K562 (cell line): ENCODE measurements at regions not wholly inside any gene's neighbourhood (a gene's known extent, or its start where the extent isn't known, plus 50 kb on each side); places are given as distances from the start of the nearest gene placed in this dataset.

Source experiments
- ATAC-seq: fragments of 200-7000 bp; cut with Tn5 transposase; 3 replicates; pipeline ENCODE4 v1.9.1; 2020; ENCODE audit warnings: moderate library complexity
- BruUV-seq: library from RNA; stranded (reverse); fragments of 400-500 nt; replicated peaks from 2 replicates; lab custom pipeline; 2021; lab: Mats Ljungman, UMichigan
- CTCF ChIA-PET: fragments of 300-600 bp; formaldehyde crosslinking; extraction: SDS; loops from one replicate; lab custom pipeline; 2021; ENCODE audit warnings: low intra/inter-chr PET ratio; lab: Yijun Ruan, JAX
- POLR2A ChIA-PET: fragments of 300-600, 350-650 bp; sonication (Branson Sonifier 250); formaldehyde crosslinking; extraction: SDS; loops from one replicate; lab custom pipeline; 2021; ENCODE audit warnings: antibody characterized with exemption, inconsistent platforms; lab: Yijun Ruan, JAX
- DNase-seq, 4 experiments: peaks; one replicate each; pipeline versions ENCODE4 v3.0.0 to v3.0.0-alpha.2; 2011 to 2018; ENCODE audit warnings: low spot score in 3 of 4, mixed read lengths in 3 of 4; ENCODE audit errors: extremely low read depth in 1 of 4
- FAIRE-seq: peaks from 2 replicates; lab custom pipeline; 2011; peaks lifted over from hg19 to GRCh38; lab: Jason Lieb, UNC
- H2AFZ ChIP-seq: 2 replicates; pipeline ENCODE4 v1.6.0; 2011; ENCODE audit warnings: low read depth, low read length, control low read depth, inconsistent platforms
- H3K27ac ChIP-seq: fragments of 200-600 bp; 3 replicates; pipeline ENCODE4 v1.8.0; 2011; ENCODE audit warnings: low read depth, mild to moderate bottlenecking, control low read depth, inconsistent platforms, low read length, moderate library complexity, mixed read lengths; ENCODE audit errors: extremely low read depth
- H3K27me3 ChIP-seq, 2 experiments: fragments of 300-600 bp in 1 of 2; 2 replicates in 1 of 2; 3 replicates in 1 of 2; pipeline versions ENCODE4 v1.6.0 to v1.8.0; 2011; ENCODE audit warnings: inconsistent platforms in 2 of 2, low read length in 2 of 2, mild to moderate bottlenecking in 1 of 2, mixed read lengths in 1 of 2, moderate library complexity in 1 of 2; ENCODE audit not compliant: control insufficient read depth in 2 of 2, insufficient read depth in 2 of 2
- H3K36me3 ChIP-seq: fragments of 300-600 bp; 3 replicates; pipeline ENCODE4 v1.8.0; 2011; ENCODE audit warnings: mild to moderate bottlenecking, low read length, inconsistent platforms; ENCODE audit not compliant: control insufficient read depth, insufficient read depth
- H3K4me1 ChIP-seq, 2 experiments: fragments of 200-600 bp in 1 of 2; replicated peaks in 1 of 2; 2 replicates in 1 of 2; 3 replicates in 1 of 2; pipeline versions ENCODE4 v1.5.1 to v1.8.0; 2011; ENCODE audit warnings: inconsistent platforms in 2 of 2, low read length in 2 of 2, mild to moderate bottlenecking in 1 of 2, mixed read lengths in 1 of 2, moderate library complexity in 1 of 2; ENCODE audit not compliant: control insufficient read depth in 2 of 2, insufficient read depth in 2 of 2
- H3K4me2 ChIP-seq: 2 replicates; pipeline ENCODE4 v1.6.1; 2011; ENCODE audit warnings: low read length, control low read depth, inconsistent platforms, mixed read lengths; ENCODE audit not compliant: insufficient read depth
- H3K4me3 ChIP-seq: fragments of 200-600 bp; sonication (generic), shearing (Covaris generic); 2 replicates; pipeline ENCODE4 v1.5.1; 2016; ENCODE audit warnings: control low read depth, inconsistent platforms
- H3K79me2 ChIP-seq: fragments of 200-600 bp; 3 replicates; pipeline ENCODE4 v1.8.0; 2011; ENCODE audit warnings: low read length, inconsistent platforms; ENCODE audit not compliant: control insufficient read depth, insufficient read depth
- H3K9ac ChIP-seq, 2 experiments: 2 replicates each; pipeline versions ENCODE4 v1.6.0 to v1.6.1; 2011; ENCODE audit warnings: low read depth in 2 of 2, low read length in 2 of 2, control low read depth in 1 of 2, inconsistent platforms in 1 of 2, mild to moderate bottlenecking in 1 of 2, mixed read lengths in 1 of 2; ENCODE audit not compliant: insufficient read depth in 1 of 2
- H3K9me1 ChIP-seq: one replicate; pipeline ENCODE4 v1.6.0; 2011; ENCODE audit warnings: inconsistent platforms, mild to moderate bottlenecking, low read length, moderate library complexity; ENCODE audit not compliant: control insufficient read depth, insufficient read depth
- H3K9me3 ChIP-seq: replicated peaks from 2 replicates; pipeline ENCODE4 v1.5.1; 2011; ENCODE audit warnings: low read depth, low read length, inconsistent platforms; ENCODE audit not compliant: control insufficient read depth, insufficient read depth
- H4K20me1 ChIP-seq: replicated peaks from 2 replicates; pipeline ENCODE4 v1.6.1; 2011; ENCODE audit warnings: low read length, inconsistent platforms, mixed read lengths; ENCODE audit not compliant: control insufficient read depth, insufficient read depth
- CBFA2T2 ChIP-seq: fragments of 450-650 bp; conservative IDR thresholded peaks from 2 replicates; pipeline ENCODE4 v1.6.1; 2017; ENCODE audit warnings: mild to moderate bottlenecking
- GABPB1 ChIP-seq: sonication (generic); formaldehyde crosslinking; IDR thresholded peaks from 2 replicates; pipeline ENCODE4 v1.8.0; 2022; ENCODE audit warnings: mild to moderate bottlenecking, missing genetic modification reagents
- GTF3C2 ChIP-seq: IDR thresholded peaks from 3 replicates; pipeline ENCODE4 v1.6.1; 2011; ENCODE audit warnings: borderline replicate concordance, mild to moderate bottlenecking, moderate library complexity; ENCODE audit not compliant: insufficient read length; ENCODE audit errors: extremely low read depth
- HMBOX1 ChIP-seq: sonication (generic); IDR thresholded peaks from 2 replicates; pipeline ENCODE4 v1.6.1; 2016
- KAT8 ChIP-seq: fragments of 450-650 bp; IDR thresholded peaks from 2 replicates; pipeline ENCODE4 v1.6.1; 2016; ENCODE audit warnings: low read depth, mild to moderate bottlenecking
- MCM7 ChIP-seq, 2 experiments: fragments of 450-650 bp; IDR thresholded peaks; 2 replicates each; pipeline ENCODE4 v1.6.1; 2016 to 2018
- NFRKB ChIP-seq: fragments of 450-650 bp; IDR thresholded peaks from 2 replicates; pipeline ENCODE4 v1.6.1; 2016; ENCODE audit warnings: low read depth
- POLR2A ChIP-seq: fragments of 450-650 bp; conservative IDR thresholded peaks from 2 replicates; pipeline ENCODE4 v1.6.1; 2016
- SAFB ChIP-seq: fragments of 200-400 bp; formaldehyde crosslinking; IDR thresholded peaks from 2 replicates; pipeline ENCODE4 v1.6.1; 2017; ENCODE audit warnings: low read depth, low read length, borderline replicate concordance
- SMARCC2 ChIP-seq: fragments of 450-650 bp; IDR thresholded peaks from 2 replicates; pipeline ENCODE4 v1.6.1; 2017; ENCODE audit warnings: antibody characterized with exemption, moderate library complexity, mild to moderate bottlenecking, low read depth
- TRIM24 ChIP-seq, 2 experiments: fragments of 450-650 bp; IDR thresholded peaks; 2 replicates each; pipeline ENCODE4 v1.6.1; 2016
- ZNF175 ChIP-seq: fragments of 200-800 bp; sonication (Bioruptor generic); IDR thresholded peaks from 2 replicates; pipeline ENCODE4 v1.6.1; 2016; ENCODE audit warnings: low read depth, mild to moderate bottlenecking, missing genetic modification characterization, missing compliant biosample characterization
- ZNF232 ChIP-seq: sonication (generic); formaldehyde crosslinking; IDR thresholded peaks from 2 replicates; pipeline ENCODE4 v1.8.0; 2022; ENCODE audit warnings: mild to moderate bottlenecking, missing genetic modification reagents
- ZSCAN32 ChIP-seq: fragments of 450-650 bp; formaldehyde crosslinking; IDR thresholded peaks from 2 replicates; pipeline ENCODE4 v1.4.0; 2020; ENCODE audit warnings: mild to moderate bottlenecking, moderate library complexity
- WGBS: fragments of 100-300 bp; shearing (Covaris generic); methylation state at CpG from one replicate; pipeline ENCODE4 v1.1.6; 2016; ENCODE audit warnings: low coverage, mixed read lengths; ENCODE audit not compliant: insufficient coverage; ENCODE audit errors: missing lambda C conversion rate; 5-methylcytosine and 5-hydroxymethylcytosine counted together
- in situ Hi-C: fragments of 300-500 bp; cut with MboI; formaldehyde crosslinking; loops from 4 replicates; pipeline ENCODE4 v1.15.0; 2018; ENCODE audit warnings: inconsistent platforms, mixed read lengths
- intact Hi-C: fragments of 100-400 bp; cut with micrococcal nuclease; formaldehyde crosslinking; loops from 2 replicates; pipeline ENCODE4 v1.14.2; 2022

- no TSS peak for BruUV-seq
- no peak overlapping the region for H3K27ac ChIP-seq
- no peak overlapping the region for H3K4me3 ChIP-seq
- POLR2A ChIA-PET, result no interaction called here
- no peaks in the 10 kb centered on the region for H3K9me1 ChIP-seq
- FAIRE-seq, result no peak
- TF ChIP-seq GTF3C2, result no peak
- TF ChIP-seq TRIM24 (IDR thresholded peaks at IDR 0.05), result no peak
- no peak for TF ChIP-seq POLR2A
- H3K79me2 ChIP-seq, result no peaks in the 10 kb centered on the region
- CTCF ChIA-PET, result no interaction called here
- 3% methylated on average over 2 of the region's 2 CpGs for WGBS
- no peaks in the 10 kb centered on the region for H3K36me3 ChIP-seq
- intact Hi-C loops (no loop called here), in situ Hi-C loops (no loop called here)
- ATAC-seq, result no peak
- no peaks in the 10 kb centered on the region for H4K20me1 ChIP-seq
- H3K4me2 ChIP-seq, result no peak overlapping the region
- H2AFZ ChIP-seq, result no peak overlapping the region
- H3K4me1 ChIP-seq, result no peaks in the 10 kb centered on the region
- H3K27me3 ChIP-seq, result no peaks in the 10 kb centered on the region
- no peak overlapping the region for H3K9ac ChIP-seq
- no peak for DNase-seq
- H3K9me3 ChIP-seq, result no peaks in the 10 kb centered on the region
These were observed 132.6 kb downstream of the AKR1D1 start for GRCh38 chr7:138208864-138209263.

- no peaks in the 10 kb centered on the region for H3K9me1 ChIP-seq
- no peaks in the 10 kb centered on the region for H3K4me1 ChIP-seq
- H3K4me3 ChIP-seq, result no peak overlapping the region
- 0% methylated on average over 2 of the region's 2 CpGs for WGBS
- DNase-seq, result no peak
- no peak for ATAC-seq
- no peak overlapping the region for H3K27ac ChIP-seq
- H3K27me3 ChIP-seq, result no peaks in the 10 kb centered on the region
- H4K20me1 ChIP-seq, result no peaks in the 10 kb centered on the region
- no peaks in the 10 kb centered on the region for H3K9me3 ChIP-seq
- intact Hi-C loops, result no loop called here
- ChIA-PET CTCF (interaction anchor here (0.6 kb wide), 1 partner anchor 205 kb away, joined by 3 read pairs; no protein-coding TSS in a partner anchor), POLR2A (interaction anchor here (0.6 to 0.7 kb wide), 2 partner anchors 45 to 287 kb away, joined by 3 read pairs; no protein-coding TSS in a partner anchor)
- no peaks in the 10 kb centered on the region for H3K36me3 ChIP-seq
- no peaks in the 10 kb centered on the region for H3K79me2 ChIP-seq
- TF ChIP-seq ZSCAN32 (CRISPR knock-in tag) (no peak), HMBOX1 (peak; percentile 37; the same call in 1 of the 2 replicates), SAFB (no peak), NFRKB (no peak), GABPB1 (no peak), CBFA2T2 (0 out of 2 replicates have a peak, but pooled peaks have one; percentile 22), KAT8 (no peak), SMARCC2 (no peak), ZNF232 (CRISPR knock-in tag) (no peak), ZNF175 (CRISPR knock-in tag) (no peak), MCM7 (IDR thresholded peaks at IDR 0.05) (no peak)
- no TSS peak for BruUV-seq
- no peak overlapping the region for H2AFZ ChIP-seq
- H3K9ac ChIP-seq, result no peak overlapping the region
- no peak for FAIRE-seq
- in situ Hi-C loops, result no loop called here
- H3K4me2 ChIP-seq, result no peak overlapping the region
These were observed 136.1 kb downstream of the AKR1D1 start for GRCh38 chr7:138212314-138212713.
